Hepatocyte (in vitro differentiated cells): ENCODE measurements at regions not wholly inside any gene's neighbourhood (a gene's known extent, or its start where the extent isn't known, plus 50 kb on each side); places are given as distances from the start of the nearest gene placed in this dataset.

Experiments used
- CTCF ChIP-seq: fragments of 200-600 bp; sonication (generic); IDR thresholded peaks from 2 replicates; pipeline ENCODE4 v1.5.1; 2016; ENCODE audit warnings: antibody characterized with exemption, mild to moderate bottlenecking; ENCODE audit not compliant: poor library complexity
- EZH2 ChIP-seq: fragments of 200-600 bp; sonication (generic); IDR thresholded peaks from 2 replicates; pipeline ENCODE4 v1.6.1; 2016; ENCODE audit warnings: antibody characterized with exemption, mild to moderate bottlenecking, borderline replicate concordance
- EZH2phosphoT487 ChIP-seq: fragments of 200-600 bp; sonication (generic); IDR thresholded peaks from one replicate; pipeline ENCODE4 v1.6.1; 2018; ENCODE audit warnings: antibody characterized with exemption, mild to moderate bottlenecking, low read depth, moderate library complexity; ENCODE audit not compliant: unreplicated experiment, severe bottlenecking

GRCh38 chr10:34905200-34905927, 90.3 kb upstream of the PARD3 start:
- TF ChIP-seq CTCF (no peak), EZH2phosphoT487 (no peak), EZH2 (no peak)
